Dendritic cell treated with granulocyte-macrophage colony-stimulating factor and Interleukin-4, amounts not matched to agents 40 ng/mL and 50 ng/mL, for 4 days (primary cell): ENCODE measurements at regions not wholly inside any gene's neighbourhood (a gene's known extent, or its start where the extent isn't known, plus 50 kb on each side); places are given as distances from the start of the nearest gene placed in this dataset.

Experiments used
- H3K27ac Mint-ChIP-seq: one replicate; pipeline ENCODE4 v1.8.0; 2022; ENCODE audit warnings: mild to moderate bottlenecking, mixed read lengths
- H3K27me3 Mint-ChIP-seq: one replicate; pipeline ENCODE4 v1.8.0; 2022; ENCODE audit warnings: mild to moderate bottlenecking, mixed read lengths
- H3K36me3 Mint-ChIP-seq: one replicate; pipeline ENCODE4 v1.8.0; 2022; ENCODE audit warnings: low read depth, mixed read lengths
- H3K4me1 Mint-ChIP-seq: one replicate; pipeline ENCODE4 v1.8.0; 2022; ENCODE audit warnings: low read depth, mixed read lengths
- H3K4me3 Mint-ChIP-seq: one replicate; pipeline ENCODE4 v1.8.0; 2022; ENCODE audit warnings: mild to moderate bottlenecking, moderate library complexity, mixed read lengths
- H3K9me3 Mint-ChIP-seq: one replicate; pipeline ENCODE4 v1.8.0; 2022; ENCODE audit warnings: mixed read lengths
- intact Hi-C: fragments of 100-400 bp; cut with micrococcal nuclease; formaldehyde crosslinking; loops from one replicate; pipeline ENCODE4 v1.15.0; 2022

GRCh38 chr2:216960671-216961268 is 100.9 kb upstream of the TNP1 start:
- intact Hi-C loops, result no loop called here
- peaks cover 6% of the 10 kb centered on the region for H3K27me3 Mint-ChIP-seq
- no peaks in the 10 kb centered on the region for H3K9me3 Mint-ChIP-seq
- no peaks in the 10 kb centered on the region for H3K4me1 Mint-ChIP-seq
- H3K36me3 Mint-ChIP-seq, result no peaks in the 10 kb centered on the region
- no peak overlapping the region for H3K27ac Mint-ChIP-seq
- no peak overlapping the region for H3K4me3 Mint-ChIP-seq

DNA sequence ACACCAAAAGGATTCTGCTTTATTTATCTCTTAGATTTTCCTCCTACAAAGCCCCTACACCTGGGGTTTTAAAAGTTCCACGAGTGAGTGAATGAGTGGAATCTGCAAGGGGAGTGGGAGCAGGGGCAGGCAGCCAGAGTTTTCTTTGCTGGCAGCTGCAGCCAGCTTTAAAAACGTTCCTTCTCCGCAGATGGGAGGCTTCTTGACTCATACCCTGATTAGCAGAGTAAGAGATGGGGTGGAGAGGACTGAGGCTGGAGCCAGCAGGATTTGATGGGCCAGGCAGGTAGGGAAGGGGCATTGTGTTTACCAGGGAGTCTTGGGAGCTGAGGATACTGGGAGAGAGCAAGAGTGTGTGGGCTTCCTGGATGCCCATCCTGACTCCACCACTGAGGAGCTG is 99.6 kb upstream of the TNP1 start:
- Mint-ChIP-seq H3K27ac (no peak overlapping the region), H3K9me3 (no peaks in the 10 kb centered on the region), H3K4me1 (no peaks in the 10 kb centered on the region), H3K36me3 (no peaks in the 10 kb centered on the region), H3K27me3 (peaks cover 6% of the 10 kb centered on the region), H3K4me3 (no peak overlapping the region)
- intact Hi-C loops, result no loop called here

- H3K36me3 Mint-ChIP-seq, result no peaks in the 10 kb centered on the region
- no peaks in the 10 kb centered on the region for H3K9me3 Mint-ChIP-seq
- no peaks in the 10 kb centered on the region for H3K4me1 Mint-ChIP-seq
- intact Hi-C loops, result no loop called here
- no peak overlapping the region for H3K4me3 Mint-ChIP-seq
- H3K27me3 Mint-ChIP-seq, result peaks cover 5% of the 10 kb centered on the region
- H3K27ac Mint-ChIP-seq, result no peak overlapping the region
These were observed 97.1 kb upstream of the TNP1 start for GRCh38 chr2:216956820-216957493.

GRCh38 chr2:216951171-216951570 is 91.3 kb upstream of the TNP1 start:
- Mint-ChIP-seq H3K4me1 (no peaks in the 10 kb centered on the region), H3K9me3 (no peaks in the 10 kb centered on the region), H3K4me3 (no peak overlapping the region), H3K27ac (no peak overlapping the region), H3K27me3 (peaks cover 2% of the 10 kb centered on the region), H3K36me3 (no peaks in the 10 kb centered on the region)
- intact Hi-C loops, result no loop called here

DNA sequence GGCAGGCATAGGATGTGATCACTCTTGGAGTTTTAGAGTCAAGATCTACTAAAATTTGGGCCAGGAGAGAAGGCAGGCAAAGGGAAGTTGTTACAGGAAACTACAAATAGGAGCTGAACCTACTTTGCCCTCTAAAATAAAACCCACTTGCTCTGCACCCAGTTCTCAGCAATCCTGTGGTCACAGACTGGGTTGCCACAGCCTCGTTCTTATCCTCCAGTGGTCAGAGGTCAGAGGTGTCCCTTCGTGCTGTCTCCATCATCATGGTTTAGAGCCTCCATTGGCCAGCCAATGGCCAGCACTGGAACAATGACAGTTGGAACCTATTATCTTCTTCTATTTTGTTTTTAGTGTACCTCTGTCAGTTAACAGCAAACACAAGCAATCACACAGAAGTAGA is 90.7 kb upstream of the TNP1 start:
- intact Hi-C loops, result no loop called here
- Mint-ChIP-seq H3K4me1 (no peaks in the 10 kb centered on the region), H3K9me3 (no peaks in the 10 kb centered on the region), H3K36me3 (no peaks in the 10 kb centered on the region), H3K4me3 (no peak overlapping the region), H3K27ac (no peak overlapping the region), H3K27me3 (peaks cover 2% of the 10 kb centered on the region)

- Mint-ChIP-seq H3K4me3 (no peak overlapping the region), H3K27me3 (peaks cover 2% of the 10 kb centered on the region), H3K4me1 (no peaks in the 10 kb centered on the region), H3K36me3 (no peaks in the 10 kb centered on the region), H3K9me3 (no peaks in the 10 kb centered on the region), H3K27ac (no peak overlapping the region)
- intact Hi-C loops, result no loop called here
These were observed 90.0 kb upstream of the TNP1 start for GRCh38 chr2:216949700-216950413.

DNA sequence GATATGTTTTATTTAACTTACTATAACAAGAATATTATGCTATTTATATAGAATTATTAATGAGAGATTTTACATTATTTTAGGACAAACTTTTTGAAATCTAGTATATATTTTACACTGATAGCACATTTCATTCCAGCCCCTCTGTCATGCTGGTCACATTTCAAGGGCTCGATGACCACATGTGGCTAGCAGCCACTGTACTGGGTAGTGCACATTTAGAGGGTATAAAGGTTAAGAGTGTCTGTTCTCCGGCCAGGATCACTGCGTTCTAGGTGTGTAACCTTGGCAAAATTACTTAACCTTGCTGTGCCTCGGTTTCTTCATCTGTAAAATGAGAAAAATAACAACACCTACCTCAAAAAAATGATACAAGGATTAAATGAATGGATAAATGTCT is 87.2 kb upstream of the TNP1 start:
- Mint-ChIP-seq H3K27ac (no peak overlapping the region), H3K9me3 (no peaks in the 10 kb centered on the region), H3K27me3 (peaks cover 2% of the 10 kb centered on the region), H3K36me3 (no peaks in the 10 kb centered on the region), H3K4me3 (no peak overlapping the region), H3K4me1 (no peaks in the 10 kb centered on the region)
- intact Hi-C loops, result no loop called here

DNA sequence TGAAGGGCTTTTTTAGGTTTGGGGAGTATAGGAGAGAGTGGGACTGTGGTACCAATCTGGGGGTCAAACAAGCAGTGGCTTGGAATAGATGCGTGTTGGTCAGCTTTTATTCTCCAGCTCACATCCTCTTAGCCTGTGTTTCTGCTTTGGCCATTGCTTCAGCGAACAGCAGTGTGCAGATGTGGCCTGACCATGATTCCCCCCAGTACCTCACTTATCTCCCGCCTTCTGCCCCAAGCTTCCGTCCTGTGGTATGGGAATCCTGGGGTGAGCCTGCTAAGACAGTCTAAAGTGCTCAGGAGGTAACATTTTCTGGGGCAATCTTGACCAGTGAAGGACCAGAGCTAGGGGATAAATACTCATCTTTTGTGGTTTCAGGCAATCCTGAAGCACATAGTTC is 84.9 kb upstream of the TNP1 start:
- Mint-ChIP-seq H3K4me3 (no peak overlapping the region), H3K27ac (no peak overlapping the region), H3K9me3 (no peaks in the 10 kb centered on the region), H3K4me1 (no peaks in the 10 kb centered on the region), H3K36me3 (no peaks in the 10 kb centered on the region), H3K27me3 (no peaks in the 10 kb centered on the region)
- intact Hi-C loops, result no loop called here

DNA sequence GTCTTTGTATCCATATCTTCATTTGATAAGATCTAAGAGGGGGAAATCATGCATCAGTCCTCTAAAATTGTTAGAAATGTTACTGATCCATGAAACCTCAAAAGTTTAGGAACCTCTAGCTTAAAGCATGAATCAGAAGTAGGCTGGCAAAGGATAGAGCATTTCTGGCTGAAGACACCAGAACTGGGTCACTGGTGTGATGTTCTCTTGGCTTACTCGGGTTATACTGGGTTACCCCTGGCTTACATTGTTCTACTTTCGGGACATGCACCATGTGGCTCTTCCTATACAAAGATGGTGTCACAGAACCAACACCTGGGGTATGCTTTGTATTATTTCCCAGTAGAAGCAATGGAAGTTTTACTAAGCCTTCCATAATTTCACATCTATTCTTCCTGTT is 83.2 kb upstream of the TNP1 start:
- H3K27ac Mint-ChIP-seq, result no peak overlapping the region

DNA sequence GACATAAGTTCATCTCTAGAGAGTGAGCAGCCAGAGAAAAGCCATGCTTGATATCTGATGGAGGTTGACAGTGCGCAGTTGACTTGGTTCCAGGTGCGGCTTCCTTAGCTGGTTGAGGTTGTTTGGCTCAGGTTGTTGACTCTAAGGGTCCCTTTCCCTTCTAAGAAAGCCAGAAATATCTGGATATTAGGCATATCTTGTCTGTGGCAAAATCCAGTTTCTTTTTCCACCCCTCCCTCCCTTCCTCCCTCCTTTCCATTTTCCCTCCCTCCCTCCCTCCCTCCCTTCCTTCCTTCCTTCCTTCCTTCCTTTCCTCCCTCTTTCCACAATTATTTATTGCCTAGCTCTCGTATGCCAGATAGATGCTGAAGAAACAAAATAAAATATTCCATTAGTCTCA is 82.6 kb upstream of the TNP1 start:
- Mint-ChIP-seq H3K27ac (no peak overlapping the region), H3K27me3 (peaks cover 3% of the 10 kb centered on the region), H3K36me3 (no peaks in the 10 kb centered on the region), H3K9me3 (no peaks in the 10 kb centered on the region), H3K4me1 (no peaks in the 10 kb centered on the region), H3K4me3 (no peak overlapping the region)
- intact Hi-C loops, result no loop called here

More for the DNA sequence above, 83.2 kb upstream of the TNP1 start:
- Mint-ChIP-seq H3K4me1 (no peaks in the 10 kb centered on the region), H3K4me3 (no peak overlapping the region), H3K36me3 (no peaks in the 10 kb centered on the region), H3K9me3 (no peaks in the 10 kb centered on the region), H3K27me3 (peaks cover 2% of the 10 kb centered on the region)
- intact Hi-C loops, result no loop called here

- Mint-ChIP-seq H3K4me1 (no peaks in the 10 kb centered on the region), H3K27ac (no peak overlapping the region), H3K36me3 (no peaks in the 10 kb centered on the region), H3K27me3 (peaks cover 3% of the 10 kb centered on the region), H3K4me3 (no peak overlapping the region), H3K9me3 (no peaks in the 10 kb centered on the region)
- intact Hi-C loops, result no loop called here
These were observed 82.2 kb upstream of the TNP1 start for GRCh38 chr2:216942016-216942415.

DNA sequence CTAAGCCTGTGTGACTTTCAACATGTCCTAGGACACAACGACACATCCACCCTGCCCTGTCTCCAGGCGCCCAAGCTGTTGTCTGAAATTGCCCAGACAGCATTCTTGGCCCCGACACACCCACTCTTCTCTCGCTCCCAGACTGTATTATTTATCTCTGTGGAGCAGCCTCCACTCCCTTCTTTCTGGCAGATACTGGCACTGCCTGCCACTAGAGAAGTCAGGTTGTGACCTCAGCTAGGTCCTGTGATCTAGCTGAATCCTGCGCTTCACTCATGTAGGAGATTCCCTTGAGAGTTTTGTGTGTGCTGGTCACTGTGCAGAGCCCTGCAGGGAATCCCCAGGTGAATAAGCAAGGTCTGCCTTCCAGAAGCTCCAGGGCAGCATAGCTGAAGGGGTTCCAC is 77.1 kb upstream of the TNP1 start:
- Mint-ChIP-seq H3K27ac (no peak overlapping the region), H3K4me1 (no peaks in the 10 kb centered on the region), H3K36me3 (no peaks in the 10 kb centered on the region), H3K4me3 (no peak overlapping the region), H3K27me3 (peaks cover 12% of the 10 kb centered on the region), H3K9me3 (no peaks in the 10 kb centered on the region)
- intact Hi-C loops, result no loop called here

DNA sequence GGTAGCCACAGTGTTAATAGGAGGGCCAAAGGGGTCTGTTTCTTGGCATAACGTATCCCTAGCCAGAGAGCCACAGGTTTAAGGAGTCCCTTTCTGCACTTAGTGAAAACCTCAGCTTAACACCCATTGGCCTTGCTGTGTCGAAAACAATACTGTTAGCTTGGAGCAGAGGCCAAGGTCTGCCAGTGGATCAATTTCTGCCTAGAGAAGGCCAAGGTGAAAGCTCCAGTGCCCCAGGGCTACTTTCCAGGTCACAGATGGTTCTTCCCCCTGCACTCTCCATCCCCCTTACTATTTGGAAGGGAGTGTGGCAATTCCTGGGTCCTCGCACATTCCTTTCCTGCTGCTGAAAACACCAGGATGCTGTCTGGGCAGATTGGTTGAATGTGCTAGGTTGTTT is 74.8 kb upstream of the TNP1 start:
- Mint-ChIP-seq H3K4me3 (no peak overlapping the region), H3K27ac (no peak overlapping the region), H3K9me3 (no peaks in the 10 kb centered on the region), H3K27me3 (peaks cover 12% of the 10 kb centered on the region), H3K4me1 (no peaks in the 10 kb centered on the region), H3K36me3 (no peaks in the 10 kb centered on the region)
- intact Hi-C loops, result no loop called here

DNA sequence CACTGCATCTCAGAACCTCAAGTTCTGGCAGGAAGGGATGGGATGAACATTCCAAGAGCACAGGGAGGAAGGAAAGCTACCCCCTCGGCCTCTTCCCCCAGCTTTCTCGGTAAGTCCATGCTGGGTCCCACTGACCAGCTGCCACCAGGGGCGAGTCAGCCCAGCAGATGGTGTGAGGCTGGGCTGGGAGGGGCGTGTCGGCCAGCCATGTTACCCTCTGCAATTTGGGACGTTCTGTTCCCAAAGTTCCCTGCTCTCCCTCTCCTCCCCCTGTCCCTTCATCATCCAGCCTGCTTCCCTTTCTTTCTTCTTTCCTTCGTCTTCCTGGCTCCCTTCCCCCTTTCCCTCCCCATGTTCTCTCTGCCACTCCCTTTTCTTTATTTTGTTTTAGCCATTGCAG is 74.3 kb upstream of the TNP1 start:
- H3K27ac Mint-ChIP-seq, result no peak overlapping the region
- H3K4me3 Mint-ChIP-seq, result no peak overlapping the region
- intact Hi-C loops, result no loop called here
- peaks cover 12% of the 10 kb centered on the region for H3K27me3 Mint-ChIP-seq
- no peaks in the 10 kb centered on the region for H3K36me3 Mint-ChIP-seq
- H3K4me1 Mint-ChIP-seq, result no peaks in the 10 kb centered on the region
- no peaks in the 10 kb centered on the region for H3K9me3 Mint-ChIP-seq
